HG03095 (cell line): ENCODE measurements at regions not wholly inside any gene's neighbourhood (a gene's known extent, or its start where the extent isn't known, plus 50 kb on each side); places are given as distances from the start of the nearest gene placed in this dataset.
A peak's percentile ranks its signal among the peaks of the same experiment; 100 is the strongest.

Source experiments
- ATAC-seq: cut with Tn5 transposase; IDR thresholded peaks from one replicate; pipeline ENCODE4 v1.9.1; 2021; ENCODE audit warnings: moderate library complexity; ENCODE audit not compliant: unreplicated experiment

DNA sequence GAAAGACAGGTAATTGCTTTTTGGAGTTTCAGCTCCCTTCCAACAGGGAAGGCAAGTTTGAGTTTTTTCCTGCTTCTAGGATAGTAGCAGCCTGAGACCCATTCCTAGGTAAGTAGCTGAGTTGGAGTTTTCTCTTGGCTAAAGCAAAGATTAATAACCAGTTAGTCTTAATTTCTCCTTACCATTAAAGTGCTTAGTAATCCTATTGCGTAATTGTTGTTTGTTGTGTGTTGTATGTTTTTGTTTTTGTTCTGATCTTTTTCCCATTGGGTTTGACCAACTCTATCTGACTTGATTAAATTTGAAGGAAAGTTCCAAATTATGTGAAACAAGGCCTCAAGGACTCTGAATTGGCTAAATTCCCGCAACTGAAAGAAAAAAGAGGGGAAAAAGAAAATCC, 83.5 kb downstream of the TBX22 start:
- ATAC-seq, result no peak

DNA sequence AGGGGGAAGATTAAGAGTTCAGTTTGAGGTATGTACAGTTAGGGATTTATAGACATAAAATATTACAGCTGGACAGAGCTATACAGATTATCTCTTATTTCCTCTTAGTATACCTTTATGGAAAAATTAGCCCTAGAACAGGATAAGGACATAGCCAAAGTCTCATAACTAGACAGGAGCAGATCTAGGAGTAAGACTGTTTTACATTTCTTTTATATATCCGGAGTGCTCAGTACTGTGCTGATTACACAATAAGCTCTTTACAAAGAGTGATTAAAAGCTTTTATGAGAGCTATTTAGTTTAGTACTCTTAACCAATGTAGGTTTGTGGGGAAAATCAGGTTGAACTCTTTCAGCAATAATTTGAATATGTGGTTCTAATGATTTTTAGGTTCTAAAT, 105.8 kb downstream of the TBX22 start:
- ATAC-seq, result no peak

DNA sequence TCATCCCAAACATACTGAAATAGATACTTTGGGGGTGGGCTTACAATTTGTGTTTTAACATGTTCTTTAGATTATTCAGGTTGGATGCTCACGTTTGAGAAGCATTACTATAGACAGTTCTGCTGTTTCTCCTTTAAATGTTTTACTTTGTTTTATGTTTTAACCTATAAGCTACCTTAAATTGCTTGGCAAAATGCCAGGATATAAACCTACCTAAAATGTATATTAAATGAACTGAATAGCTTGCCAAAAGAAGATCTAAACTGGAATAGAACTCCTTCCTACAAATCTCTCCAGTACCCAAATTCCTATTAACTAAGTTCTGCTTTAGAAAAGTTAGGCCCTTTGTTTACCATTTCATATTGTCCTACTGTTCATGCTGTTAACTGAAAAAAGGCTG, 124.4 kb downstream of the TBX22 start:
- ATAC-seq, result no peak

DNA sequence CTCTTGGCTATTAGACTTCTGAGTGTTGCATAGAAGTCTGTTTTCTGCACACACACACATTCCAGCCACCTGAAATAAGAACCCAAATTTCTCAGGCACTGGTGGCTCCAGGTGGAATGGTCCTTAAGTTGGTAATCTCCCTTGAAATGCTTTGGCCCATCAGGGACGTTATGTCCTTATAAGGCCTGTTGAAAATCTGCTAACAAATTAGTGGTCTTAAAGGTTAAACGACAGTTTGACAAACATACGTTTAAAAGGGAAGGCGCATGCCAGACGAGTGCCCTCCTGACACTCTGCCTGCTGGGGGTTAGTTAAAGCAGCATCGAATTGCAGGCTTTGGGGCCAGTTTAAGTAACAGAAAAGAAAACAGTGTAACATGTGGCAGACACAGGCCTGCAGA, 125.0 kb downstream of the TBX22 start:
- no peak for ATAC-seq

DNA sequence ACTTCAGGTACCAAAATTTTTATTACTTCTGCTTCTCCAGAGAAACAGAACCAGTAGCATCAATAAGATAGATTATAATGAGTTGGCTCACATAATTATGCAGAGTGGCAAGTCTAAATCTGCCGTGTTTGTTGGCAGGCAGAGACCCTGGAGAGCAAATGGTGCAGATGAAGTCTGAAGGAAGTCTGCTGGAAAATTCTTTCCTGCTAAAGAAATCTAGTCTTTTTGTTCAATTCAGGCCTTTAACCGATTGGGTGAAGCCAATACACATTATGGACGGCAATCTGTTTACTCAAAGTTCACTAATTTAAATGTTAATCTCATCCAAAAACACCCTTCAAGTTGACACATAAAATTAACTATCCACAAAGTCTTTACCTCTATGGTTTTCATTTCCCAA, 156.0 kb downstream of the TBX22 start:
- no peak for ATAC-seq

DNA sequence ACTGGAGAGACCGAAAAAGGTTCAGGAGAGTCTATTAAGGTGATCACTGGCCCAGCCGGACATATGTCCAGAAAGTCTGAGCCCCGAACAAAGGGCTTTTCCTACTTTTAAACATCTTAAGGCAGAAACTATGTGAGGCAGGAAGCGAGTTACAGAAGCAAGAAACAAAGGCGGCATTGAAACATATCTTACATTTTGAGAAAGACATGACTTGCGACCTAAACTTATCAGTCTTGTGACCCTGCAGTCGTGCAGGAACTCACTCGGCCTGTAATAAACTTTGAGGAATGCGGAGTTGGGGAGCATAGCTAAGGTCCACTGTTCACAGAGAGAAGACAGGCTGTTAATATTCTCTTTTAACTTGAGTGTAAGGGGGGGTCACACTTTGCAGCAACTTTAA, 158.7 kb downstream of the TBX22 start:
- no peak for ATAC-seq

DNA sequence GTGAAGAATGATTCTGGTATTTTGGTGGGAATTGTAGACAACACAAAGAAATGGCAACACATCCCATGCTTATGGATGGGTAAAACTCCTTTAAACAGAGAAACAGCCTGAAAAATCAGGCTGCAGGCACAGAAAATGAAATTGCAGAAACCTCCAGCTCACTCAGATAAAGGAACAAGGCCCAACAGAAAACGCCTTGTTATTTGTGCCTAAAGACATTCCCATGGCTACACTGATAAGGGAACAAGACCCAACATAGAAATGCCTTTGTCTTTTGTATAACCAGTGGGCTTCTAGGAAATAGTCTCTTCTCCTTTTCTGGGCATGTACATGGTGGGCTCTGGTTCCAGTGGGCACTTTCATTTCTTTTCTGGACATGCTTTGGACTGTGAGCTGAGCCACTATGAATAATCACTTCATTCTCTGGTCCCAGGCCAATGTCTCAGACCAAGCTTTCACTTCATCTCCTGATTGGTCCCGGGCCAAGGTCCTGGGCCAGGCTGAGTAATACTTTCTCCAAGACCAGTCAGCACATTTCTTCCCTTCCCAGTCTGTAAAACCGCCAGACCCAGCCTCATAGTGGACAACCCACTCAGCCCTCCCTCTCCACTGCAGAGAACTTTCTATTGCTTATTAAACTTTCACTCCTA, 160.5 kb downstream of the TBX22 start:
- ATAC-seq, result no peak

DNA sequence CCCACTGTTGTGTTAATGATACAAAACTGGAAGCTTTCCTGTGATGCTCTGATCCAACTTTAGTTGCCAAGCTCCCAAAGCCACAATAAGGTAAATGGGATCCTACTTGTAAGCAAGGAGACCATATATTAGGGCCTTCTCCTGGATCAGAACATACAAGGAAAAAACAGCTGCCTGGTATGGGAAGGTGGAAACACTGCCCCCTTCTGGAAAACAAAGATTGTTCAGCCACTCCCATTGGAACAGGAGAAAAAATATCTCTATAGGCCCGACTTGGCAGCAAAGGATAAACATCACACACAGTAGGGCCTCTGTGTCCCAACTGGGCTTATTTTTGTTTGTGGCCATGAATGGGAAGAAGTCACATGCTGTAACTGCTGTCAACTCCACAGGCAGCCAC, 166.5 kb downstream of the TBX22 start:
- no peak for ATAC-seq

DNA sequence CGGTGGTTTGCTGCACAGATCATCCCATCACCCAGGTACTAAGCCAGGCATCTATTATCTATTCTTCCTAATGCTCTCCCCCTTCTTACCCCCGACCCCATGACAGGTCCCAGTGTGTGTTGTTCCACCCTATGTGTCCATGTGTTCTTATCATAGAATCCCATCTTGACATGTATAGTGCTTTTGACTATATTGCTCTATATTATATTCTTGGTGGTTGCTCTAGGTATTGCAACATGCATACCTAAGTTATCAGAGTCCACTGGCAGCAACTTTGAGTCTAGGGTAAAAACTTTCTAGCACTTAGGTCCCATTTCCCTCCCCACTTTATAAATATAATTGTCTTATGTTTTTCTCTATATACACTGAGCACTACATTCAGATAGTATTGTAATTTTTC, 170.3 kb downstream of the TBX22 start:
- ATAC-seq, result no peak

DNA sequence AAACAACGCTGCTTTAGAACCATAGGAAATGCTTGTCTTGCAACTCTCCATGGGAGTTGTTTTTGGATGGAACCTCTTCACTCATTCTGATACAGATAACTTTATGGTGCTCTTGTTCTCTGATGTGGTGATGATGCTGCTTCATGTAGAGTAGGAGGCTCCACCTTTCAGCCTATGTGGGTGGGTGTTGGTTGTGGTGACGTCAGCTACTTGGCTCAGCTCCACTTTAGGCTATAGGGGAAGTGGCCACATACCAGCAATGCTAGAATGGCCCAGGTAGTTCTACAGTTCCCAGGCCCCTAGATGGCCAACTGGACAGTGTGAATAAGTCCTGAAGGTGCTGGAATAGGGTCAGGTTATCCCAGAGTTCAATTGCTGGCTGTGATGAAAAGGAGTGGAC, 192.1 kb downstream of the TBX22 start:
- ATAC-seq, result no peak

DNA sequence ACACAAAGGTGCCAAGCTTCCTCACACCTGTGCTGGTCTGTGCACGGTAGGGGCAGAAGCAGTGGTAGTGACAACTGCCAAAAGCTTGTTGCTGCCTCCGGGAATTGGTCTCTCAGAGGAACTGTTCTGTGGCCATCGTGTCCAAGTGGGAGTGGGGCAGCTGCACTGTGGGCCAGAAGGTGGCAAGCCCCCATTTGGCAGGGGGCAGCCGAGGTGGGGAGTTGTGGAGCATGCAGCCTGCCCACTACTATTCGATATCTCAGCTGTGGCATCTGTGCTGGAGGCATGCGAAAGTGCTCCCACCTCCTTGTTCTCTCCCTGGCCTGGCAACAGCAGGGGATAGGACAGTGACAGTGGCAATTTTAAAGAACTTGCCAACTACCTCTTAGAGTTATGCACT, 192.8 kb downstream of the TBX22 start:
- ATAC-seq, result no peak

DNA sequence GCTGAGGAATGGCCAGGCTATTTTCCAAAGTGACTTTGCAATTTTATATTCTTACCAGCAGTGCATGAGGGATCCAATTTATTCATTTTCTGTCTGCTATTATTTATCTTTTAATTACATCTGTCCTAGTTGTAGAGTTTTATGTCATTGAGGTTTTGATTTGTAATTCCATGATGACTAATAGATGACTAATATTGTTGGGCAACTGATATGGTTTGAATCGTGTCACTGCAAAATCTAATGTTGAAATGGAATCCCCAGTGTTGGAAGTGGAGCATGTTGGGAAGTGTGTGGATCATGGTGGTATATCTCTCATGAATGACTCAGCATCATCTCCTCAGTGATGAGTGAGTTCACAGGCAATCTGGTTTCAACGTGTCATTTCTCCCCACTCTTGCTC, 201.5 kb downstream of the TBX22 start:
- no peak for ATAC-seq

DNA sequence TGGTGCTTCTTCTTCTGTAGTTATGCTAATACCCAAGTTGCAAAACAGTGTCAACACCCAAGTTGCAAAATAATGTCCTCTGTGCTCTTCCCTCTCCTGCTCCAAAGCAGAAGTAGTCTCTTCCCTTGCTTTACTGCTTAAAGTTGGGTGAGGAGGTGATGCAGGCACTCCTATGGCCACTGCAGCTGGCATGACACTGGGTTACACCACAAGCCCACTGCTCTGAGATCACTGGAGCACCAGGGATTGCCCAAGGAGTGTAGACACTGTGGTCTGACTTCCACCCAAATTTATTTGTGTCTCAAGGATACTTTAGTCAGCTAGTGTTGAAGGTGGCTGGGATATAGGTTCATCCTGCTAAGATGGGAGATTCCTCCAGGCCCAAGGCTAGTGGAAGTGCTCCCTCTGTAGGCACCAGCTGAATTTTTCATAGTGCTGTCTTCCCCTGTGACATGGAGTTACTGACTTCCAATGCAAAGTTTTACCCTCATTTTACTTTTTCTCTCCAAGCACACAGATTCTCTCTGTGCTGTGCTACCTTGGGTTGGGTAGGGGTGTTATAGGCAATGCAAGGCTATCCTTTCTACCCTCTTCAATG, 196.2 kb upstream of the TENT5D start:
- no peak for ATAC-seq

DNA sequence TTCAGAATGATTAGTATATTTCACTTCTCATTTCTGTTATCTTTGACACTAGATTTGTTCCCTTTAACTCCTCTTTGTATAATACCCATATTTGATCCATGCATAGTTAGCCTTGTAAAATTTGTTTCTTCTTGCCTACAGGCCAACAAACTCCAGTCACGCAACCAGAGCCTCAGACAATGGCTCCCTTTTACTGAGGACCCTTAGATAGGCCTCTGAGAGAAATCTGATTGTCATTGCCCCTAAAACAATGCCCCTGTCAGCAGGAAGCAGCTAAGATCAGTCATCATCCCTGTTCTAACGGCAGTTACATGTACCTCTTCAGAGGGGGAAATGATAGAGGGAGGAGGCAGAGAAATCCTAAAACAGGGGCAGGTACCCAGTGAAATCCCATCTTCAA, 190.6 kb upstream of the TENT5D start:
- no peak for ATAC-seq

DNA sequence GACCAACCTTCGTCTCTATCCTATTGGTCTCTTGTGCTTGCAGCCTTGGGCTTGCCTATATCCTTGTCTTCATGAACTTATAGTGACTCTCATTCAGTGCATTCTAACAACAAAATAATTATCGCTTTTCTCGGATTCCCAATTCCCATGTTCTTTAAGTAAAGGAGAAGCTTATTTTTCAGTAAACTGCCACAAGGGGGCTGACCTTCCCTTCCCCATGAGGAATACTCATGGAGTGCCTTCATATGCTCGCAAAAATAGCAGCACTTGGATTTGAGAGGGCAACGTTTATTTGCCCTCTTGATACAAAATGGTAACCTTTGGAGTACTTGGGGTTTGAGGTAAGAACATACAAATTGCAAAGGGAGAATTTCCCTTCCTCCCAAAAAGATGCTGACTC, 183.2 kb upstream of the TENT5D start:
- ATAC-seq, result no peak

DNA sequence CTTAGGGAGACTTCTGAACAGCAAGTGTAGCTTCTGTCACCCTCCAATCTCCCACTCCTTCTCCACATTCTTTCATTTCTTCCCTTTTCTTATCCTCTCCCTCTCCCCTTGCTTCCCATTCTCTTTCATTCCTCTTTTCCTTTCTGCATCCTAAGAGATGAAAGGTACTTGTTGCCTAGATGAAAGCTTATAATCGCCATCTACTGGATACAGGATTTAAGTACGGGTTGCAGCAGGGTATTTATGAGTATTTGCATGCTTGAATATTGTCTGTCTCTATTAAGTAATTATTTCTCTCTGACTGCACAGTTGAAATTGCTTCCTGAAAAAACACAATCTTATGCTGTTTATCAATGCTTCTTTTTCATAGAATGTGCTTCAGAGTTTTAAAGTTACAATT, 174.0 kb upstream of the TENT5D start:
- no peak for ATAC-seq

DNA sequence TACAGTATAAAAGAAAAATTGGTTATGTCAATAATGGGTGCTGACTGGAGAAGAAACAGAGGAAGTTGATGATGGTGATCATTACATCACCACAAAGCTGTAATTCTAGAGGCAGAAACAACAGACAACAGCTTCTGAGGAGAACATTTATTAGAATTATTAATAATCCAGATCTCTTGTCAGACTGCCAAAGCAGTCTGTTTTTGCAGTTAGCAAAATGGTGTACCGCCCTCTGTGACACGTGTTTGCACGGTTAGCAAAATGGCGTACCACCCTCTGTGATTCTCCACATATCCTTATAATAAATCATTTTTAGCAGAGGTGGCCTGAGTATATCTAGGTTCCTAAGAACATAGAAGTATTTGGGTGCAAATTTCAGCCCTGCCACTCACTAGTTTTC, 154.0 kb upstream of the TENT5D start:
- no peak for ATAC-seq

DNA sequence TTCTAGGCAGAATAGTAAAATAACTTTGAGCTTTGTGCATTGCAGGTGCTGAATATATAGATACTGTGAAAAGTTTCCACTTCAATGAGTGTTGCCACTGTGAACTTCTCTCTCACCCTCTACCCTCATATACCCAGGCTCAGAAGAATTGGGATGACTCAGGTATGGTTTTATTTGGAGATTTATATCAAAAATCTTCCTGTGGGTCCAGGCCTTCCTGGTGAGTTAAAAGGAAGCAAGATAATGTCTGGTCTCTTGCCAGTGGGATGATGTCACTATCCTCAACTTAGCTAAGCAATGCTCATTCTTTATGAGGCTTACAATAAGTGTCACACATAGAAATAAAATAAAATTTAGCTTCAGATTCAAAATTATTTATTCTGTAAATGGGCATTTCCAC, 153.3 kb upstream of the TENT5D start:
- ATAC-seq, result no peak

DNA sequence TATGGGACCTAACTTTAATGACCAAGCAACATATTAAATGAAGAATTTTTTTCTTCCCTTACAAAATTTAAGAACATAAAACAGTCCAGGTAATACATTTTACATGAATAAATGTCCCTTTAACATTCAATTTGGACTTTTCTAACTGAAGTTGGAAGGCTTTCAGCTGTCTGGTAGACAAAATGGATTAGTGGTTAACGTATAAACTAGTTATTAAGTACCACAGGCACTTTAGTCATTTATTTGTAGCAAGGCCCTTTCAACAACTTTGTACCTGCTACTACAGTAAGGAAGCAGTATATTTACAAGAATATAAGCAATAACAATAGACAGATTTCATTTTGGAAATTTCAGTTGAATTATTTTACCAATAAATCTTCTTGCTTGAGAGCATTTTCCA, 152.5 kb upstream of the TENT5D start:
- ATAC-seq, result no peak

DNA sequence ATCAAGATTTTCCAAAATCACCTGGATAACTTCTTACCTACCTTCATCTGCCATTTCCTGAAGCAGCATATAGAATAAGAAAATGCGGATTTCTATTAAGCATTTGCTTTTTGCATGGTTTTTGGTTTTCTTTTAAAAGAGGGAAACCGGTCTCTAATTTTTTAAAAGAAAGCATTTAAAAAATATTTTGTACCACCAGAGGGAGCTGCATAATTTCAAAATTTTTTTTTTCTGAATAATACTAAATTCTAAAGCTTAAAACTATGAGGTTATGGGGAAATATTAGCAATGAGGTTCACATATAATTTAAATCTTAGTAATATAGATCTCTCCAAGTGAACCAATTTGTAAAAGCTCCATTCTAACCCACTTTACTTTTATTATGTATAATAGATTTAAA, 137.7 kb upstream of the TENT5D start:
- no peak for ATAC-seq

DNA sequence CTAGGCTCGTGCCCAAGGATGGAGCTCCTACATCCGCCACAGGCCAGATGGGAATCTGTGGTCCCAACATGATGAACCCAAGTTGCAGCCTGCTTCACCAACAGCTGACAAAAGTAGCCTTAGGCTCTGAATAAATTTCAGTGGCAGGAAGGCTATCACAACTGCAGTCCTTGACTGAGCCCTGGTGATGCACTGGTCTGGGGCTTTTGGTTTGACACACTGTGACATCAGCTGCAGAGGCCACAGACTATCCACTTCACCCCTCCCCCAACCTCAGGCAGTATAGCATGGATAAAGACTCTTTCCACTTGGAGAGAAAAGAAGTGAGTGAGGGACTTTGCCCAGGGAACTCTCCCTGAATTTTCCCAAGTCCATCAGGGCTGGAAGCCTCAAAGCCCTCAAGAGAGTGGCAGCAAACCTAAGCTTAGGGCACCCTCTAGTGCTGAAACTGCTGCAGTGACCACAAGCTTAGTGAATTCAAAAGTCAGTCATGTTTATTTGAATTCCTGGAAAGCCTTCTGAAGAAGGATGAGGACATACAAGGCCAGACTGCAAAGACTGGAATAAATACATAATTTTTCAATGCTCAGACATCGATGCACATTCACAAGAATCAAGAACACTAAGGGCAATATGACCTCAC, 135.0 kb upstream of the TENT5D start:
- peak; percentile 51 for ATAC-seq

DNA sequence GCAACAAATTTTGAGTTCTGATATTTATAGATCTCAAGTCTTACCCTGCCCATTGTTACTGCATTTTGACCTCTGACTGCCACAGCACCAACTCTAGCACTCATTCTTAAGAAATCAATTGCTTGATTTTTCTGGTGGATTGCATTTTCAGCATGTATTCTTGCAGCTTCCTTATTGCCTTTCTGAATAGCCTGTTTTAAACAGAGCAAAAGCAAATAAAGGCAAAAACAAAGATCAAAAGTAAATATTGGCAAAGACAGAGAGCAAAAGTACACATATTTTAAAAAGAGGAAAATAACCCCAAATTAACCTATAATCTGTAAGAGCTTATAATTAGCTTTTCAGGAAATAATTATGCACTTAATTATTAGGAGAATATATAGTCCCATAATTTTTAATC, 129.4 kb upstream of the TENT5D start:
- ATAC-seq, result no peak

DNA sequence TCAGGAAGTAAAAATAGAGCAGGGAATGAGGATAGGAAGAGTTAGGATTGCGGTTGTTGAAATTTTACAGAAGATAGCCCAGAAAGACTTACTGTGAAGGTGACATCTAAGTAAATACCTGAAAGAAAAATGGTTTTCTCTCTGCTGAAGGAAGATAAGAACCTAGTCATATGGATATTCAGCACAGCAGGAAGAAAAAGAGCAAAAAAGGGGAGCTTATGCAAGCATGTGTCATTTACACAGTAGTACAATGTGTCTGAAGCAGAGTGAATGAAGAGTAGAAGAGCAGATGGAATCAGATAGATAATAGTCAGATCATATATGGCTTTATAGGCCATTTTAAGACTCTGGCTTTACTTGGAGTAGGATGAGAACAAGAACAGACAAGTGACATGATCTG, 126.9 kb upstream of the TENT5D start:
- no peak for ATAC-seq
